GM23338 (cell line): ENCODE measurements at regions not wholly inside any gene's neighbourhood (a gene's known extent, or its start where the extent isn't known, plus 50 kb on each side); places are given as distances from the start of the nearest gene placed in this dataset.

Experiments used
- ATAC-seq: fragments of 200-7000 bp; cut with Tn5 transposase; 3 replicates; pipeline ENCODE4 v1.9.1; 2020
- DNase-seq: peaks from one replicate; pipeline ENCODE4 v3.0.0-alpha.2; 2015; ENCODE audit warnings: low spot score
- H2AFZ ChIP-seq: fragments of 200-600 bp; sonication (generic); 2 replicates; pipeline ENCODE4 v1.8.0; 2016; ENCODE audit warnings: antibody characterized with exemption, mild to moderate bottlenecking, moderate library complexity
- H3F3A ChIP-seq: fragments of 200-600 bp; sonication (generic); replicated peaks from 2 replicates; pipeline ENCODE4 v1.8.0; 2017; ENCODE audit warnings: antibody characterized with exemption, mixed run types, low read depth
- H3K27ac ChIP-seq: fragments of 200-600 bp; sonication (generic); 2 replicates; pipeline ENCODE4 v1.6.1; 2016; ENCODE audit warnings: low read depth
- H3K27me3 ChIP-seq: fragments of 200-600 bp; sonication (generic); 2 replicates; pipeline ENCODE4 v1.8.0; 2016; ENCODE audit warnings: mild to moderate bottlenecking, mixed run types, moderate library complexity; ENCODE audit not compliant: insufficient read depth
- H3K36me3 ChIP-seq: fragments of 200-600 bp; sonication (generic); 2 replicates; pipeline ENCODE4 v1.8.0; 2016; ENCODE audit warnings: mild to moderate bottlenecking; ENCODE audit not compliant: insufficient read depth
- H3K4me1 ChIP-seq: fragments of 200-600 bp; sonication (generic); 2 replicates; pipeline ENCODE4 v1.8.0; 2016; ENCODE audit warnings: mild to moderate bottlenecking, moderate library complexity; ENCODE audit not compliant: insufficient read depth
- H3K4me2 ChIP-seq: fragments of 200-600 bp; sonication (generic); 2 replicates; pipeline ENCODE4 v1.7.1; 2017; ENCODE audit warnings: mixed run types
- H3K4me3 ChIP-seq: fragments of 200-600 bp; sonication (generic); 2 replicates; pipeline ENCODE4 v1.6.1; 2016; ENCODE audit warnings: mixed run types
- H3K79me2 ChIP-seq: fragments of 200-600 bp; sonication (generic); replicated peaks from 2 replicates; pipeline ENCODE4 v1.8.0; 2017; ENCODE audit warnings: mild to moderate bottlenecking; ENCODE audit not compliant: insufficient read depth
- H3K9me2 ChIP-seq: fragments of 200-600 bp; sonication (generic); 2 replicates; pipeline ENCODE4 v1.8.0; 2017; ENCODE audit not compliant: insufficient read depth
- H4K20me1 ChIP-seq: fragments of 200-600 bp; sonication (generic); replicated peaks from 2 replicates; pipeline ENCODE4 v1.8.0; 2017; ENCODE audit warnings: mild to moderate bottlenecking; ENCODE audit not compliant: insufficient read depth
- H3K27ac Mint-ChIP-seq: 2 replicates; pipeline ENCODE4 v1.8.0; 2020; ENCODE audit warnings: inconsistent platforms, mild to moderate bottlenecking, moderate library complexity, mixed read lengths
- H3K27me3 Mint-ChIP-seq: 3 replicates; pipeline ENCODE4 v1.8.0; 2022; ENCODE audit warnings: low read depth, mild to moderate bottlenecking, moderate library complexity, mixed read lengths, inconsistent platforms; ENCODE audit not compliant: insufficient read depth, poor library complexity
- H3K36me3 Mint-ChIP-seq: 3 replicates; pipeline ENCODE4 v1.8.0; 2021; ENCODE audit warnings: low read depth, mild to moderate bottlenecking, inconsistent platforms, moderate library complexity, mixed read lengths
- H3K4me1 Mint-ChIP-seq: 3 replicates; pipeline ENCODE4 v1.8.0; 2020; ENCODE audit warnings: mild to moderate bottlenecking, inconsistent platforms, mixed read lengths
- H3K4me3 Mint-ChIP-seq: 3 replicates; pipeline ENCODE4 v1.8.0; 2021; ENCODE audit warnings: moderate library complexity, mild to moderate bottlenecking, inconsistent platforms, mixed read lengths
- H3K9me3 Mint-ChIP-seq: 3 replicates; pipeline ENCODE4 v1.8.0; 2020; ENCODE audit warnings: moderate library complexity, mild to moderate bottlenecking, inconsistent platforms, mixed read lengths
- CREB1 ChIP-seq: fragments of 250-450 bp; sonication (Bioruptor Pico); IDR thresholded peaks from 2 replicates; pipeline ENCODE4 v1.5.0; 2020; ENCODE audit warnings: low read depth, mild to moderate bottlenecking, moderate library complexity
- CTCF ChIP-seq, 2 experiments: fragments of 200-600 bp in 1 of 2; sonication (generic) in 1 of 2; conservative IDR thresholded peaks; 2 replicates each; pipeline versions ENCODE4 v1.5.1 to v1.6.1; 2016 to 2017; ENCODE audit warnings: antibody characterized with exemption in 2 of 2, low read depth in 2 of 2, mild to moderate bottlenecking in 2 of 2, moderate library complexity in 1 of 2
- ETS1 ChIP-seq: IDR thresholded peaks from 2 replicates; pipeline ENCODE4 v1.6.1; 2016; ENCODE audit warnings: antibody characterized with exemption
- EZH2 ChIP-seq: fragments of 200-600 bp; sonication (generic); IDR thresholded peaks from one replicate; pipeline ENCODE4 v1.8.0; 2017; ENCODE audit warnings: antibody characterized with exemption, mild to moderate bottlenecking, low read depth; ENCODE audit not compliant: unreplicated experiment
- EZH2phosphoT487 ChIP-seq: fragments of 200-600 bp; sonication (generic); IDR thresholded peaks from one replicate; pipeline ENCODE4 v1.8.1; 2018; ENCODE audit warnings: antibody characterized with exemption; ENCODE audit not compliant: unreplicated experiment
- JUNB ChIP-seq: IDR thresholded peaks from one replicate; pipeline ENCODE4 v1.6.1; 2016; ENCODE audit warnings: antibody characterized with exemption; ENCODE audit not compliant: unreplicated experiment
- NANOG ChIP-seq: IDR thresholded peaks from 2 replicates; pipeline ENCODE4 v1.6.1; 2016; ENCODE audit warnings: antibody characterized with exemption, borderline replicate concordance
- POLR2AphosphoS5 ChIP-seq: IDR thresholded peaks from 2 replicates; pipeline ENCODE4 v1.6.1; 2016; ENCODE audit warnings: antibody characterized with exemption, low read depth
- STAT1 ChIP-seq: IDR thresholded peaks from one replicate; pipeline ENCODE4 v1.6.1; 2016; ENCODE audit warnings: antibody characterized with exemption; ENCODE audit not compliant: unreplicated experiment
- ZNF114 ChIP-seq: fragments of 250-450 bp; sonication (Bioruptor Pico); IDR thresholded peaks from 2 replicates; pipeline ENCODE4 v1.5.0; 2020; ENCODE audit warnings: mild to moderate bottlenecking, moderate library complexity
- ZNF331 ChIP-seq: fragments of 250-450 bp; sonication (Bioruptor Pico); IDR thresholded peaks from 2 replicates; pipeline ENCODE4 v1.5.0; 2020; ENCODE audit warnings: low read depth, mild to moderate bottlenecking, moderate library complexity
- ZNF462 ChIP-seq: fragments of 250-450 bp; sonication (Bioruptor Pico); IDR thresholded peaks from 2 replicates; pipeline ENCODE4 v1.5.0; 2020; ENCODE audit warnings: mild to moderate bottlenecking, moderate library complexity
- TF ChIP-seq, protein P1 (sequence below): IDR thresholded peaks from one replicate; pipeline ENCODE4 v1.6.1; 2018; ENCODE audit warnings: antibody characterized with exemption; ENCODE audit not compliant: unreplicated experiment

- no peak overlapping the region for H3K27ac ChIP-seq
- Mint-ChIP-seq H3K4me1 (peaks cover 24% of the 10 kb centered on the region), H3K27ac (no peak overlapping the region), H3K36me3 (no peaks in the 10 kb centered on the region), H3K27me3 (peaks cover 2% of the 10 kb centered on the region), H3K9me3 (no peaks in the 10 kb centered on the region), H3K4me3 (no peak overlapping the region)
- no peak overlapping the region for H3K4me3 ChIP-seq
- no peaks in the 10 kb centered on the region for H3K36me3 ChIP-seq
- no peaks in the 10 kb centered on the region for H4K20me1 ChIP-seq
- no peak overlapping the region for H2AFZ ChIP-seq
- DNase-seq (no peak), ATAC-seq (no peak)
- H3K79me2 ChIP-seq = no peaks in the 10 kb centered on the region
- H3K27me3 ChIP-seq = no peaks in the 10 kb centered on the region
- H3K4me2 ChIP-seq = 0 out of 2 replicates have a peak overlapping the region, but pooled peaks have one; percentile 11
- peaks cover 24% of the 10 kb centered on the region for H3K4me1 ChIP-seq
- H3K9me2 ChIP-seq = no peaks in the 10 kb centered on the region
- no peak for TF ChIP-seq ZNF331 (CRISPR knock-in tag)
- TF ChIP-seq CTCF (conservative IDR thresholded peaks at IDR 0.05; ENCODE audit: low read depth in 2 of 2) = no peak
- no peak for TF ChIP-seq EZH2
- TF ChIP-seq ZNF114 (CRISPR knock-in tag) = no peak
- no peak for TF ChIP-seq JUNB
- TF ChIP-seq ZNF462 = no peak
- no peak for TF ChIP-seq EZH2phosphoT487
- TF ChIP-seq POLR2AphosphoS5 = no peak
- TF ChIP-seq NANOG = no peak
- TF ChIP-seq, protein P1, sequence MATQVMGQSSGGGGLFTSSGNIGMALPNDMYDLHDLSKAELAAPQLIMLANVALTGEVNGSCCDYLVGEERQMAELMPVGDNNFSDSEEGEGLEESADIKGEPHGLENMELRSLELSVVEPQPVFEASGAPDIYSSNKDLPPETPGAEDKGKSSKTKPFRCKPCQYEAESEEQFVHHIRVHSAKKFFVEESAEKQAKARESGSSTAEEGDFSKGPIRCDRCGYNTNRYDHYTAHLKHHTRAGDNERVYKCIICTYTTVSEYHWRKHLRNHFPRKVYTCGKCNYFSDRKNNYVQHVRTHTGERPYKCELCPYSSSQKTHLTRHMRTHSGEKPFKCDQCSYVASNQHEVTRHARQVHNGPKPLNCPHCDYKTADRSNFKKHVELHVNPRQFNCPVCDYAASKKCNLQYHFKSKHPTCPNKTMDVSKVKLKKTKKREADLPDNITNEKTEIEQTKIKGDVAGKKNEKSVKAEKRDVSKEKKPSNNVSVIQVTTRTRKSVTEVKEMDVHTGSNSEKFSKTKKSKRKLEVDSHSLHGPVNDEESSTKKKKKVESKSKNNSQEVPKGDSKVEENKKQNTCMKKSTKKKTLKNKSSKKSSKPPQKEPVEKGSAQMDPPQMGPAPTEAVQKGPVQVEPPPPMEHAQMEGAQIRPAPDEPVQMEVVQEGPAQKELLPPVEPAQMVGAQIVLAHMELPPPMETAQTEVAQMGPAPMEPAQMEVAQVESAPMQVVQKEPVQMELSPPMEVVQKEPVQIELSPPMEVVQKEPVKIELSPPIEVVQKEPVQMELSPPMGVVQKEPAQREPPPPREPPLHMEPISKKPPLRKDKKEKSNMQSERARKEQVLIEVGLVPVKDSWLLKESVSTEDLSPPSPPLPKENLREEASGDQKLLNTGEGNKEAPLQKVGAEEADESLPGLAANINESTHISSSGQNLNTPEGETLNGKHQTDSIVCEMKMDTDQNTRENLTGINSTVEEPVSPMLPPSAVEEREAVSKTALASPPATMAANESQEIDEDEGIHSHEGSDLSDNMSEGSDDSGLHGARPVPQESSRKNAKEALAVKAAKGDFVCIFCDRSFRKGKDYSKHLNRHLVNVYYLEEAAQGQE = no peak
- no peak for TF ChIP-seq CREB1
- no peak for TF ChIP-seq ETS1
- TF ChIP-seq STAT1 = no peak
- no peaks in the 10 kb centered on the region for H3F3A ChIP-seq
Observed at GRCh38 chr6:122061855-122062254, 337.6 kb upstream of the HSF2 start.
